Mesodermal cell (in vitro differentiated cells): ENCODE measurements at regions not wholly inside any gene's neighbourhood (a gene's known extent, or its start where the extent isn't known, plus 50 kb on each side); places are given as distances from the start of the nearest gene placed in this dataset.

Experiments used
- H3K27ac ChIP-seq: 2 replicates; pipeline ENCODE4 v1.7.0; 2013; ENCODE audit warnings: mild to moderate bottlenecking, low read depth, low read length, moderate library complexity; ENCODE audit not compliant: severe bottlenecking
- H3K36me3 ChIP-seq: 2 replicates; pipeline ENCODE4 v1.7.1; 2013; ENCODE audit warnings: mild to moderate bottlenecking, low read length, moderate library complexity; ENCODE audit not compliant: control insufficient read depth, insufficient read depth
- H3K4me1 ChIP-seq: one replicate; pipeline ENCODE4 v1.7.1; 2013; ENCODE audit warnings: mild to moderate bottlenecking, low read length; ENCODE audit not compliant: insufficient read depth, control insufficient read depth, poor library complexity, severe bottlenecking
- H3K4me3 ChIP-seq: 2 replicates; pipeline ENCODE4 v1.7.0; 2013; ENCODE audit warnings: low read length, control low read depth, mild to moderate bottlenecking; ENCODE audit not compliant: insufficient read depth, poor library complexity, severe bottlenecking; ENCODE audit errors: extremely low read depth
- H3K9me3 ChIP-seq: 2 replicates; pipeline ENCODE4 v1.7.1; 2013; ENCODE audit warnings: mild to moderate bottlenecking, low read length, moderate library complexity; ENCODE audit not compliant: control insufficient read depth
- WGBS, 2 experiments: methylation state at CpG; one replicate each; pipeline ENCODE4 v1.1.5; 2013; ENCODE audit warnings: missing lambda C conversion rate in 2 of 2; ENCODE audit not compliant: insufficient coverage in 2 of 2; 5-methylcytosine and 5-hydroxymethylcytosine counted together

DNA sequence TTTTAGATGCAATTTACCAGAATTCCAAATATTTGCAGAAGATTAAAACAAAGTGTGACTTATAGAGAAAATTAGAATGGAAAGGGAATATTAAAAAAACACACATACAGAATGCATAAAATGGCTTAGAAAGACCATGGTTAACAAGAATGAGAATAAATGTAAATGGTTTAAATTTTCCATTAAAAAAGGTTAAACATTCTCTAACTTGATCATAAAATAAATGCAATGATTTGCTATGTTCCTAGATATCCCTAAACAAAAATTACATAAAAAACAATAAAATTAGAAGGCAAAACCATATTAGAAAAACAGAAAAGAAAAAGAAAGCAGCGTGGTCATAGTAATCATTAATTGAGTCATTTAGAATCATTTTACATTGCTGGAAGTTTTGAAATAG is 152.5 kb downstream of the TMEM38B start:
- Histone ChIP-seq H3K4me3 (no peak overlapping the region), H3K27ac (no peak overlapping the region), H3K4me1 (no peaks in the 10 kb centered on the region), H3K9me3 (no peaks in the 10 kb centered on the region), H3K36me3 (no peaks in the 10 kb centered on the region)
- WGBS, 2 experiments: 100% methylated on average over 1 of the region's 1 CpG; no CpG with 5 or more reads in 1 of the 2 experiments

DNA sequence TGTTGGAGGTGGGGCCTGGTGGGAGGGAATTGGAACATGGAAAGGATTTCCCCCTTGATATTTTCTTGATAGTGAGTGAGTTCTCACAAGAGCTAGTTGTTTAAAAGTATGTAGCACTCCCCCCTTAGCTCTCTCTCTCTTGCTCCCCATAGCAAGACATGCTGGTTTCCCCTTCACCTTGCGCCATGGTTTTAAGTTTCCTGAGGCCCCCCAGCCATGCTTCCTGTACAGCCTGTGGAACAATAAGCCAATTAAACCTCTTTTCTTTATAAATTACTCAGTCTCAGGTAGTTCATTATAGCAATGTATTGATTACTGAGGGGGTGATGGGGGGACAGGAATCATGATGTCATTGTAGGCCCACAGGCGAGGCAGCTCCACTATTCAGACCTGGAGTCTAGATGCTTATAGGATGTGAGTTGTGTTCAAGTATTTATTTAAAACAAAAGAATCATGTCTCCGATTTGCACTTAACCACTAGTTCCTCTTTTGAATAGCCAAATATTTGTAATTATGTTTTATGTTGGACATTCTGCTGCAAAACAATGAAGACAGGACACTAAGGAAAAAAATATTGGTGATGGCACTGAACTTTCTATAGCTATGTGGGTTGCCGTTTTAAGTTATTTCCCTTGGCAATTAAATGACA is 156.6 kb downstream of the TMEM38B start:
- Histone ChIP-seq H3K9me3 (no peaks in the 10 kb centered on the region), H3K4me3 (no peak overlapping the region), H3K4me1 (no peaks in the 10 kb centered on the region), H3K27ac (no peak overlapping the region), H3K36me3 (no peaks in the 10 kb centered on the region)
- WGBS, 2 experiments: 100% methylated on average over 1 of the region's 4 CpGs; no CpG with 5 or more reads in 1 of the 2 experiments

DNA sequence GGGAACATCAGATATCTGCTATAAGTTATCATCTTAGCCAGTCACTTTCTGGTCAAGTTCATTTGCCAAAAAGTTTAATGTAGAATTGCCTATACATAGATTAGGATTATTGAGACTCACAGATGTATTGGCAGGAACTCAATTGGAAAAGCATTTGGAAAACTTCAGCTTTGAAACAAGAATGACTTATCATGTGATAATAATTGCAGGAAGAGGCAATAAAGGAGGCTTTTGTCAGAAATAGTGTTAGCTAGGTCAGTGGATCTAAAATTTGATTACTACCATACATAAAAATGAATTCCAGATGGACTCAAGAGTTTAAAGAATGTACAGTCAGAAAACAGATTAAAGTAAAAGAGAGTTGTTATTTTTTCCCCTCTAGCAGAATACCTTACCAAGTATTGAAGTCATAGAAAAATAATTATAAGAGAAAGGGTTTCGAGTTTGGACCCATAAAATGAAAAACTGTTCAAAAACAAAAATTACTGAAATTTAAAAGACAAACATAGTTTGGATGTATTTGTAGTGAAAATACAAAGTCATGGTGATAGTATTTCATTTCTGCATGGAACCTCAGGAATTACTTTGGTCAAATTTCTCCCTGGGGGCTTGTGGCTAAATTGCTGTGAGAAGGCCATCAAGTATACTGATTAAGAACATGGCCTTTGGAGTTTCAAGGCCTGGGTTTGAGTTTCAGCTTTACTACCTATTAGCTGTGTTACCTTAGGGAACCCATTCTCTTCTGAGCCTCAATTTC is 159.9 kb downstream of the TMEM38B start:
- H3K9me3 ChIP-seq: no peaks in the 10 kb centered on the region
- peaks cover 3% of the 10 kb centered on the region for H3K4me1 ChIP-seq
- H3K27ac ChIP-seq: no peak overlapping the region
- no CpG with 5 or more reads among the region's 1 CpG for WGBS, 2 experiments
- H3K4me3 ChIP-seq: no peak overlapping the region
- H3K36me3 ChIP-seq: no peaks in the 10 kb centered on the region

DNA sequence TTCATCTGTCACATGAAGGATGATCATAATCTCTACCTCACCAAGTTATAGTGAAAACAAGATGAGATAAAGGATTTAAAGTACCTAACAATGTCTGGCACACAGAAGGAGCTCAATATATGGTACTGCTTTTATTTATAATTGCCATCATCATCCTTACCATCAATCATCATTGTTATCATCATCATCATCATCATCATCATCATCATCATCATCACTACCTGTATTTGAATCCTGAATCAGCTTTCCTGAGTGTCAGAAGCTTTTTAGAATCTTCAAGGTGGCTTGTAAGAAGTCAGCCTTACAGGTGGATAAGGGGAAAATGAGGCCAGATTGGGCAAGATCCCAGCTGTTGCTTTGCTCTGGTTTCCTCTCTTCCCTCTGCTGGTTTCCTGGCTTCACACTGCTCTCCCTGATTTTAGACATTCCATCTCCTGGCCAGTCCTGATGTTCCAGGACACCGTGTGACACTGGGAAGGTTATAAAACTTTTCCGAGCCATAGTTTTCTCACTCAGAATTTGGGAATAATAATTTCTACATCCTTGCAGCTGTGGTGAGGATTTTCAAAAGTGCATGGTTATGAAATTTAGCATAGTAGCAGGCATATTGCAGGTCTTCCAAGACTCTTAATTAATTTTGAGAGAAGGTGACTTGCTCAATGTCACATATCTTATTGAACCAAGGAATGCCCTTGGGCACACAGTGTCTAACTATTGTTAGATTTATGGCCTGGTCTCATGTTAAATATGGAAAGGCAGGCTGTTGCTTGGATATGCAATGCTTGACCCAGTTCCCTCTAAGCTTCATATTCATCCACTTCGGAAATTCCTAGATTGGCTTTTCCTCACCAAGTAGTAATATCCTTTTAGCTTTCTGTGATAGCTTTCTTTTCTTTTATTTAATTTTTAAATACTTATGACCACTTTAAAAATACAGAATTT is 160.7 kb downstream of the TMEM38B start:
- no peaks in the 10 kb centered on the region for H3K9me3 ChIP-seq
- peaks cover 3% of the 10 kb centered on the region for H3K4me1 ChIP-seq
- H3K36me3 ChIP-seq: no peaks in the 10 kb centered on the region
- WGBS, 2 experiments: 83 to 100% methylated on average over 1 of the region's 3 CpGs
- no peak overlapping the region for H3K4me3 ChIP-seq
- H3K27ac ChIP-seq: no peak overlapping the region

DNA sequence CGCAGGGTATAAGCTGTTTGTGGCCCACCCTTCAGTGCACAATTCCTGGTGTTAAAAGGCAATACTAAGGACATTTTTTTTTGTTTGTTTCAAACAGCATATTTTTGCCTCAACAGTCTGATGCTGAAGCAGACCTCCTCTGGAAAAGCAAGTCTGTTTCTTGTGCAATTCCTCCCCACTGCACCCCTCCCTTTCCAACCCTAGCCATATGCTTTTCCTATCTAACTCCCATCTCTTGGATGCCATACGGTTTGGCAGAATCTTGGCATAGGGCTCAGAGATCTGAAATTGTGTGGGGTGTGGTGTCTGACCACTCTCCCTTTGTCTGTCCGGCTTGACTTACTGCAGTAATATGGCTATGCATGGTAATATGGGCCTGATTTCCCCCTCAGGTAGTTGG is 161.6 kb downstream of the TMEM38B start:
- Histone ChIP-seq H3K27ac (no peak overlapping the region), H3K4me1 (peaks cover 3% of the 10 kb centered on the region), H3K4me3 (no peak overlapping the region), H3K9me3 (no peaks in the 10 kb centered on the region), H3K36me3 (no peaks in the 10 kb centered on the region)
- 80 to 100% methylated on average over 1 to 2 of the region's 3 CpGs for WGBS, 2 experiments

DNA sequence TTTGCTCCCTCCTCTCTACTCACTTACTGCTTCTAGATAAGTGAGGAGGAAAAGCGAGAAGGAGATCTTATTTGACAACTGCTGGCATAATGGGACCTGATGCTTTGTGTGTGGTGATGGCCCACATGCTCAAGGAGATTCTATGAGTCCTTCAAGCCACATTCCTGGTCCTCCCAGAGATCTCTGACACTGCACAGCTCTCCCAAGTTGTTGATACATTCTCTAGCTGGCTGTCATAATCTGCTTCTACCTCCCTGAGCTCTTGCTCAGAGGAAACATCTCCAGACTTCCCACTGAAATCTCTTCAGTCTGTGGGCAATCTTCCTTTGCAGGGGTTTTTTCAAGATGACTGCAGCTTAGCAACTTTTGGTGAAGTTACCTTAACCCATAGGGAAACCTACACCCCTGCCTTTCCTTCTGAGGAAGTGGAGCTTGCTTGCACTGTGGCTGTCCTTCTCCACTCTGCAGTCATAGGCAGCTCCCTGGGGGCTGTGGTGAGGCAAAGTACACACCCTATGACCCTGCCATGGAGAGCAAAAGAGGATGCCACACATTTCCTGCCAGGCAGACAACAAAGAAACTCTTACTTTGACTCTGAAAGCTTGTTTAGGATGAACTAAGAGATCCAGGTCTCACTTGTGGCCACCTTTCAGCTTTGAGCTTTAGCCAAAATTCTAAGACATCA is 163.8 kb downstream of the TMEM38B start:
- peaks cover 3% of the 10 kb centered on the region for H3K4me1 ChIP-seq
- no CpG with 5 or more reads among the region's 1 CpG for WGBS, 2 experiments
- H3K36me3 ChIP-seq: no peaks in the 10 kb centered on the region

DNA sequence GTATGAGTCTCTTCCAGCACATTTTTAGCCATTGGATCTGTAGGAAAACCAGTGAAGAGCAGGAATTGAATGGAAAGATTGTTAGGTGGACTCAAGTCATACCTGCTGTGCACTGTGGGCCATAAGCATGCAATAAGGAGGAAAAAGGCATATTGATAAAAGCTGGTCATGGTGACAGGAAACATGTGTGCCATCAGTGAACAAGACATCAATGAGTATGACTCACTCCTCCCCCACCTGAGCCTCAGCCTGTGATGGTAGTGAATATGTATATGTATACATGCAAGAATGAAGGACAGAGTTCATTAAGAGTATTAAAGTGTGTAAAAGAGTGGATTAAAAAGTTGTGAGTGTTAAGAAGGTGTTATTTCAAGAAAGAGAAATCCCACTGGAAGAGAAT is 164.5 kb downstream of the TMEM38B start:
- no peaks in the 10 kb centered on the region for H3K36me3 ChIP-seq
- H3K4me1 ChIP-seq: peaks cover 3% of the 10 kb centered on the region
- H3K27ac ChIP-seq: no peak overlapping the region
- H3K4me3 ChIP-seq: no peak overlapping the region
- H3K9me3 ChIP-seq: no peaks in the 10 kb centered on the region

More for the DNA sequence above, 163.8 kb downstream of the TMEM38B start:
- H3K27ac ChIP-seq: no peak overlapping the region
- no peak overlapping the region for H3K4me3 ChIP-seq
- no peaks in the 10 kb centered on the region for H3K9me3 ChIP-seq

DNA sequence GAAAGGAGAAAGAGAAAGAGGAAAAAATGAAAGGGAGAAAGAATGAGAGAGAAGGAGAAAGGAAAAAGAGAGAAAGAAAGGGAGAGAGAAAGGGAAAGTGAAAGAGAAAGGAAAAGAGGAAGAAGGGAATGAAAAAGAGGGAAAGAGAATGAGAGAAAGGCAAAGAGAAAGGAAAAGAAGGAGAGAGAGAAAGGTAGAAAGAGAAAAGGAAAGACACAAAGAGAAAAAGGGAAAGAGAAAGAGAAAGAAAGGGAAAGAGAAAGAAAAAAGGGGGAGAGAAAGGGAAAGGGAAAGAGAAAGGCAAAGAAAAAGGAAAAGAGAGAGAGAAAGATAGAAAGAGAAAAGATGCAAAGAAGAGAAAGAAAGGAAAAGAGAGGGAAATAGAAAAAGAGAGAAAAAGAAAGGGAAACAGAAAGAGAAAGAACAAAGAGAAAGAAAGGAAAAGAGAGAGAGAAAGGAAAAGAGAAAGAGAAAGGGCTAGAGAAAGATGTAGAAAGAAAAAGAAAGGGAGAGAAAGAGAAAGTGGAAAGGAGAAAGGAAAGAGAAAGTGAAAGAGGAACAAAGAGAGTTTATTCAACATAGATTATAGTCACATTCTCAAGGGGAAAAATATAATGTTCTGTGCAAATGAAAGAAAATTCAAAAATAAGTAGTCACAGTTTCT is 165.2 kb downstream of the TMEM38B start:
- no peak overlapping the region for H3K27ac ChIP-seq
- H3K9me3 ChIP-seq: no peaks in the 10 kb centered on the region

DNA sequence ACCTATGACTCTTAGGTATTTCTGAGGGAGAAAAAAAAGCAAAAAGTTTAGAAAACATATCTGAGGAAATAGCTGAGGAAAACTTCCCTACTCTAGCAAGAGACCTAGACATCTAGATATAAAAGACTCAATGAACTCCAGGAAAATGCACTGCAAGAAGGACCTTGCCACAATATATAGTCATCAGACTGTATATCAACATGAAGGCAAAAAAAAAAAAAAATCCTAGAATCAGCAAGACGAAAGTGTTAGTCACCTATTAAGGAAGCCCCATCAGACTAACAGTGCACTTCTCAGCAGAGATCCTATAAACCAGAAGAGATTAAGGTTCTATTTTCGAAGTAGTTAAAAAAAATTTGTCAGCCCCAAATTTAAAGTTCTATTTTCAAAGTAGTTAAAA is 166.2 kb downstream of the TMEM38B start:
- Histone ChIP-seq H3K4me1 (peaks cover 8% of the 10 kb centered on the region), H3K4me3 (no peak overlapping the region), H3K9me3 (no peaks in the 10 kb centered on the region), H3K36me3 (no peaks in the 10 kb centered on the region), H3K27ac (no peak overlapping the region)
- WGBS, 2 experiments: no CpG with 5 or more reads among the region's 2 CpGs

More for the DNA sequence above, 165.2 kb downstream of the TMEM38B start:
- H3K36me3 ChIP-seq: no peaks in the 10 kb centered on the region
- H3K4me1 ChIP-seq: peaks cover 8% of the 10 kb centered on the region
- no peak overlapping the region for H3K4me3 ChIP-seq

DNA sequence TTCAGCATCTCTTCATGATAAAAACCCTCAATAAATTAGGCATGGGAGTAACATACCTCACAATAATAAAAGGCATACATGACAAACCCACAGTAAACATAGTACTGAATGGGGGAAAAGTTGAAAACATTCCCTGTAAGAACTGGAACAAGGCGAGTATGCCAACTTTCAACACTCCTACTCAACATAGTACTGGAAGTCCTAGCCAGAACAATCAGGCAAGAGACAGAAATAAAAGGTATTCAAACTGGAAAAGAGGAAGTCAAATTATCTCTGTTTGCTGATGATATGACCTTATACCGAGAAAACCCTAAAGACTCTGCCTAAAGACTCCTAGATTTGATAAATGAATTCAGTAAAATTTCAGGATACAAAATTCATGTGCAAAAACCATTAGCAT is 167.6 kb downstream of the TMEM38B start:
- Histone ChIP-seq H3K4me3 (no peak overlapping the region), H3K27ac (no peak overlapping the region), H3K9me3 (no peaks in the 10 kb centered on the region), H3K4me1 (peaks cover 8% of the 10 kb centered on the region), H3K36me3 (no peaks in the 10 kb centered on the region)
- no CpG with 5 or more reads among the region's 2 CpGs for WGBS, 2 experiments
